ENCODE measurements at regions not wholly inside any gene's neighbourhood (a gene's known extent, or its start where the extent isn't known, plus 50 kb on each side); places are given as distances from the start of the nearest gene placed in this dataset.
A peak's percentile ranks its signal among the peaks of the same experiment; 100 is the strongest.

GRCh38 chr16:85297881-85298280 is 185.6 kb upstream of the CIBAR2 start:
- Histone ChIP-seq H3K9me3 (no peaks in the 10 kb centered on the region), H3K4me3 (no peak overlapping the region), H3K4me1 (peaks cover 0 to 5% of the 10 kb centered on the region in 2 donors), H3K27ac (no peak overlapping the region), H3K27me3 (no peaks in the 10 kb centered on the region), H3K36me3 (no peaks in the 10 kb centered on the region)
- TF ChIP-seq CTCF (IDR thresholded peaks at IDR 0.05) = no peak
- no peak for DNase-seq
- intact Hi-C loops (cut with DNase I; ENCODE audit: low total_unique reads) = no loop called here

DNA sequence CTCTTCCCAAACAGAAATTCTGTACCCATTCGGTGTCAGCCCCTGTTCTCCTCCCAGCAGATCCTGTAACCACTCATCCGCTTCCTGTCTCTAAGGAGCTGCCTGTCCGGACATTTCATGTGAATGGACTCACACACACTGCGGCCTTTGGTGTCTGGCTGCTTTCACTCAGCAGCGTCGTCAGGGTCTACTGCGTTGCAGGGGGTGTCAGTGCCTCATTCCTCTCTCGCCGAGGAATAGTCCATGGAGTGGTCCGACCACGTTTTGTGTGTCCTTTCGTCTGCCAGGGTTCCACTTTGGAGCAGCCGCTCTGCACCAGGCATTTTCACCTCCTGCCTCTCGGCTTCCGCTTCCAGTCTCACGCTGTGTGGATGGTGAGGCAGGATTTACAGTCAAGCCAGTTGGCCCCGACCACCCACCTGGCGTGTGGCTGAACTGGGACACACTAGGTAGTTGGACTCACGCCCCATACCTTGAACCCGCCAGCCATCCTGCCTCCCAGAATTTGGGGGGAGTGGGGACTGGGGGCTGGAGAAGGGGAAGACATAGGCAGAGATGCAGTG is 188.2 kb upstream of the CIBAR2 start:
- H3K27ac ChIP-seq = no peak overlapping the region
- no peaks in the 10 kb centered on the region for H3K27me3 ChIP-seq
- TF ChIP-seq POLR2A (IDR thresholded peaks at IDR 0.05) = no peak
- no peak for TF ChIP-seq CTCF (IDR thresholded peaks at IDR 0.05)
- no peaks in the 10 kb centered on the region for H3K36me3 ChIP-seq
- H3K9me3 ChIP-seq = no peaks in the 10 kb centered on the region
- peaks cover 0 to 5% of the 10 kb centered on the region in 2 donors for H3K4me1 ChIP-seq
- DNase-seq = no peak
- intact Hi-C loops (cut with DNase I; ENCODE audit: low total_unique reads) = no loop called here
- H3K4me3 ChIP-seq = no peak overlapping the region

DNA sequence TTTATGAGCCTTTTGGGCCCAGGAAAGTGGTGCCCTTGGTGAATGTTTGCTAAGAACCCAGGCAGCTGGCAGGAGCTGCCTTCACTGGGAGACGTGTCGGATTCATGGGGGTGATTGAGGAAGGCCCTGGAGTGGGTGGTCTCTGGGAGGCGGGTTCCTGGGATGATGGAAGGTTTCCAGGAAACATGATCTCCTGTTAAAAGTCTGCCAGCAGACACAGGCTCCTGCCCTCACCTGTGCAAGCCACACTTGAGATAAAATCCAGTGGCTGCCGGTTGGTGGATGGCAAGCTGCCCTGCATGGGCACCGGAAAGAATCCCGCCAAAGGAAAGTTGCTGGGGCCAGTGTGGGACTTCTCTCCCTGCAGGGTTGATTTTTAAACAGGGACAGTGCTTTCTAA is 189.0 kb upstream of the CIBAR2 start:
- no peak for DNase-seq
- TF ChIP-seq POLR2A (IDR thresholded peaks at IDR 0.05) (no peak), CTCF (IDR thresholded peaks at IDR 0.05) (no peak)
- Histone ChIP-seq H3K4me1 (peaks cover 5 to 10% of the 10 kb centered on the region in 2 donors), H3K9me3 (no peaks in the 10 kb centered on the region), H3K27me3 (no peaks in the 10 kb centered on the region), H3K36me3 (no peaks in the 10 kb centered on the region), H3K4me3 (no peak overlapping the region), H3K27ac (no peak overlapping the region)
- intact Hi-C loops (cut with DNase I; ENCODE audit: low total_unique reads) = no loop called here

DNA sequence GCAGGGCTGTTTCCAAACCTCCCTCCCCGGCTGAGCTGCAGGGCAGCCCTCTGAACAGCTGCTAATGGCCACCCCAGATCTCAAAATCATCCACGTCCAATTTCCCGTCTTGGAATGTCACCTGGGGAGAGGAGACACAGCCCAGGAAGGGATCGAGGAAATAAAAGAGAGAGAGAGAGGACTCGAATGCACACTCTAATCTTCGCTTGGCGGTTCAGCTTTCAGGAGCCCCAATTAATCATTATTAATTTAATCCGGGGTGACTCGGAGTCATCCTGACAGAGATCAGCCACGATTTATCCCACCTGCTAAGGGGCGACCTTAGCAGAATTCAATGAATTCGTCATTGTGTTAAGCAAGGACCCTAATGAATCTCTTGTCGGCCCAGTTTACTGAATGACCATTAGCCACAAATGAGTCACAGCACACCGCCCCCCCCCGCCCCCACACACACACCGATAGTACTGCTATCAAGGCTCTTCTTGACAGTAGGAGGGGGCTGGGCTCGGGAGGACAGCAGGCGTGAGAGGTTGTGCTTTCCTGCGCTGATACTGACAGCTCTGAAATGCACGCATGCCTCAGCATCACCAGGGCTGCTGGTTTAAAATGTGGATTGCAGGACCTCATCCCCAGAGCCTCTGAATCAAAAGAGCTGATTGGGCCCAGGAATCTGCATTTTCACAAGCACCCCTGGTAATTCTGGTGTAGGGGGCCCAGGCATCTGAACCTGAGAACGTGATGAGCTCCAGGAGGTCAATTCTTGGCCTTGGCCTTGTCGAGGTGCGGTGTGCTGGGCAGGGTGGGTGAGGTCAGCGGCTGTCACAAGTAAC is 190.0 kb upstream of the CIBAR2 start:
- H3K4me3 ChIP-seq = no peak overlapping the region
- TF ChIP-seq POLR2A (IDR thresholded peaks at IDR 0.05) (no peak), CTCF (IDR thresholded peaks at IDR 0.05) (no peak)
- H3K4me1 ChIP-seq = peaks cover 10 to 11% of the 10 kb centered on the region in 2 donors
- peak; percentile 42 to 77 for DNase-seq
- intact Hi-C loops (cut with DNase I; ENCODE audit: low total_unique reads) = no loop called here
- H3K27ac ChIP-seq = no peak overlapping the region
- H3K27me3 ChIP-seq = no peaks in the 10 kb centered on the region
- no peaks in the 10 kb centered on the region for H3K9me3 ChIP-seq
- no peaks in the 10 kb centered on the region for H3K36me3 ChIP-seq

DNA sequence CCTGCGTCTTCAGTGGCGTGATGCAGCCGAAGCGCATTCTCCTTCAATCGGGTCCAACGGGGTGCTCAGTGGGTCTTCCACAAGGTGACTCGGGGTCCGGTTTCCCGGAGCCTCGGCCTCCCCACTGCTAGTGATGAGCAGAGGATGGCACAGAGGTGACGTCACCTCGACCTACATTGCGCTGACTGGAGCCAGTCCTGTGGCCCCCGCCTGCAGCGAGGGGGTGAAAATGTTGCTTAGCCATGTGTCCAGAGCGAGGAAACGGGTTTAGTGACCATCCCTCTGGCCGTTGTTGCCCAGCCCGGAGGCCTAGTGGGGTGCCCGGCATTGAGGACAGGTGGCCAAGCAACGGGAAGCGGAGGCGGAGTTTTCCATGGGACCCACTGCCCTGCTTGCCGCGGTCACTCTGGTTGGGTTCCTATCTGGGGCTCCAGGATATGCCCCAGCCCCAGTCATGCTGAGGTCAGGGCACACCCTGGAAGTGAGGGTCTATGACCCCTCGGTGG is 190.6 kb upstream of the CIBAR2 start:
- Histone ChIP-seq H3K9me3 (no peaks in the 10 kb centered on the region), H3K27ac (no peak overlapping the region), H3K36me3 (no peaks in the 10 kb centered on the region), H3K4me1 (peaks cover 10 to 11% of the 10 kb centered on the region in 2 donors), H3K27me3 (no peaks in the 10 kb centered on the region), H3K4me3 (no peak overlapping the region)
- TF ChIP-seq POLR2A (IDR thresholded peaks at IDR 0.05) (no peak), CTCF (IDR thresholded peaks at IDR 0.05) (no peak)
- intact Hi-C loops (cut with DNase I; ENCODE audit: low total_unique reads) = no loop called here
- no peak for DNase-seq

Measured in uterus (tissue), 3 donors.